ENCODE measurements at regions not wholly inside any gene's neighbourhood (a gene's known extent, or its start where the extent isn't known, plus 50 kb on each side); places are given as distances from the start of the nearest gene placed in this dataset.

DNA sequence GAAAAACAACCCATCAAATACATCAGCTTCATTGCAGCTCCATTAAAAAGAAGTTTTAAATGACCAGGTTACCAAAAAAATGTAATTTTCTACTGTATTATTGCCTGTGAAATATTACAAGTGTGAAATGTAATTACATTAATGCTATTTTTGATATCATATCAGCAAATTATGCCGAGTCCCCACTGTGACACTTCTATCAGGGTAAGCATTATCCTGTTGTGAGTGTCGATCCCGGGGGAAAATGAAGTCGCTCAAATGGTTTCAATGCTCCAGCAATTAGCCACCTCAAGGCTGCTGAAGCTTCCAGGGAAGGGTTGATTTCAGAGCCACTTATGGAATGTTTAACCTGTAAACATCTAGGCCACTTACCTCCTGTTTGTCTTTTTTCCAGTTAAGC lies 70.4 kb downstream of the RCN1 start:
- no peak for DNase-seq (ENCODE audit: low read depth in 2 of 2)

DNA sequence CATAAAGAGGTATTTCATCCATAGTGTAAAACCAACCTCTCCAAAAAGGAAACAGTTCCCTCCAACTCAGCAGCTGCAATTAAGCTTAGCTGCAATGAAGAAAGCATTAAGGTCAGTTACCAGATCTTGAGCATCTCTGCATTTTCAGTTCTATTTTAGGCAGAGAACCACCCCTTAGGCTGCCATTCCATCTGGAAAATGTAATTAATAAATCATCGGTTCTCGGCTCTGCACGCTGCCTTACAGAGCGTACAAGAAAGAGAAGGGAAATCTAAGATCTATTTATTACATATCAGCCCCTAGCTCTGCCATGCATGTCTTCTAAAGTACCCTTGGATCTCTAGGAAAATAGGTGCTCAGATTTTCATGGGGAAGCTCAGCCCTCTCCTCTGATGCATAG lies 71.5 kb downstream of the RCN1 start:
- no peak for DNase-seq (ENCODE audit: low read depth in 2 of 2)

DNA sequence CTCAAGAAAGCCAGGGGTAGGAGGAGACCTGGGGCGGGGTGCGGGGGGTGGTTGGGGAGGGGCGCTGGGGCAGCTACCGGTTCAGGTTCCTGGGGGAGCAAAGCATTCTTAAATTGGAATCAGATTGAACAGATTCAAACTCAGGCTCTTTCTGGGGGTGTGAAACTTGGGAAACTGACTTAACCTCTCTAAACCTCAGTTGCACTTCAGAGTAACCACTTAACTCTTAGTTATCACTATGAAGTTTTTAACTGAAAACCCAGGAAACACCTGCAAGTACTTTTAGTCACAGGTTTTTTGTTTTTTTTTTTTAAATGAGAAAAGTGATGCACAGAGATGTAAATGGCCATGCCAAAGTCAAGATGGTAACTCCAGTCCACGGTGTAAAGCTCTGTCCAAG lies 72.0 kb downstream of the RCN1 start:
- no peak for DNase-seq (ENCODE audit: low read depth in 2 of 2)

DNA sequence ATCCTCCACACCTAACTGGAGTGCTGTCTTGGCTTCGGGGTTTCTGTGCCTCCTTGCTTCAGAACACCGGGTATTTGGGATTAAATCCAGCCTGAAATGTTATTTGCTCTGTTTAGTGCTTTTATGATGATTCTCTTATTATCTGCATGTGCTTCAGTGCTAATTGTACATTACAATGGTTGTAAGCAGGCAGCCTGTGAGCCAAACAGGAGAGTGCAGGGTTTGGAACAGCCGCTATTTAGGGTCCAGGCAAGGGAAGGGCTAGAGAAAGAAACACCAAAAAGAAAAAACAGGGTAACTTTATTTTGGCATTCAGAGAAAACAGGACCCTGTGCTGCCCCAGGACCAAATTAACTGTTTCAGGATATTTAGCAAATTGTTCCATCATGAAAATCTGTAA lies 72.7 kb downstream of the RCN1 start:
- no peak for DNase-seq (ENCODE audit: low read depth in 2 of 2)

DNA sequence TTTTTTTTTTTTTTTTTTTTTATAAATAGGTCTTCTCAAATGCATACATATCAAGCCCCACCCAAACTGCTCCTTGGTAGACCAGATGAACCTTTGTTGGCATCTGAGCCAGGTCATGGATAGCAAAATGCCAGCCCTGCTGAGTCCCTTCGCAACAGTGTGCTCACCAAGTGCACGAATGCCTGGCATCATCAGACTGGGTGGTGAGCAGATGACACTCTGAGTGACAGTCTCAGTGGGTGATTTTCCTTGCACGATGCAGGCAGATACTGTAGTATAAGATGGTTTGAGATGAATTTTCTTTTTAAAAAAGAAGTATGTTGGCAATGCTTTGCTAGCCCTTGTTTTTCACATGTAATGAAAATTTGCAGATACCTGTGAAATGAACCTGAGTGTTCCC lies 74.0 kb downstream of the RCN1 start:
- no peak for DNase-seq (ENCODE audit: low read depth in 2 of 2)

DNA sequence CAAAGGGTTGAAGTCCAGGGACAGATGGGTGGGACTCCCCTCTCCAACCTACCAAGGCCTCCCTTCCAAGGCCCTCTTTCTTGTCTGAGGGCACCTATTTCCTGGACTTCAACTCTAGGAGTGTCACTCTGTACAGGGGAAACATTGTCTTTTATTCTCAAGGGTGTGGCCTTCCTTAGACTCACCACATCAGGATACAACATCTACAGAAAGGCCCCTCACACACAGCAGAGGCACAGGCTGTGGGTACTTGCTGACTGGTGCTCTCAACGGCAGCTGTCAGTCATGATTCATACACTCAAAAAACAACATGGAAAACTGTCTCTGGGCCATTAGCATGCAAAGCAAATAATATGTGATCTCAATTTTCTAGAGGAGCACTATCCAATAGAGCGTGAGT lies 78.0 kb downstream of the RCN1 start:
- no peak for DNase-seq (ENCODE audit: low read depth in 2 of 2)

DNA sequence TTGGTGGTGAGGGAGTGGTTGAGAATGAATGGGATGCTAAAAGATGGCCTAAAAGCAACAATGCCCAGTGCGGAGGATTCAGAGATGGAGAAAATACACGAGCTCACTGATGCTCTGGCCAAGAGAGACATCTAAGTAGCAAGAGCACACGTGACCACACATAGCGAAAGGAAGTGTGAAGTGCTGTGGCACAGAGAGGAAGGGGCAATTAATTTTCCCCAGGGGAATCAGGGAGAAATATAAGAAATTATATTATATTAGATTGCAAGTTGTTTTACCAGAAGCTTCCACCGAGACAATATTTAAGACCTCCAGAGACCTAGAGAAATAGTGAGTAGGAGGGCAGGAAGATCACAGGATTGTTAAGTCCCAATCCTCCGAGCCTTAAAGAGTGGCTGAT lies 80.6 kb downstream of the RCN1 start:
- no peak for DNase-seq (ENCODE audit: low read depth in 2 of 2)

DNA sequence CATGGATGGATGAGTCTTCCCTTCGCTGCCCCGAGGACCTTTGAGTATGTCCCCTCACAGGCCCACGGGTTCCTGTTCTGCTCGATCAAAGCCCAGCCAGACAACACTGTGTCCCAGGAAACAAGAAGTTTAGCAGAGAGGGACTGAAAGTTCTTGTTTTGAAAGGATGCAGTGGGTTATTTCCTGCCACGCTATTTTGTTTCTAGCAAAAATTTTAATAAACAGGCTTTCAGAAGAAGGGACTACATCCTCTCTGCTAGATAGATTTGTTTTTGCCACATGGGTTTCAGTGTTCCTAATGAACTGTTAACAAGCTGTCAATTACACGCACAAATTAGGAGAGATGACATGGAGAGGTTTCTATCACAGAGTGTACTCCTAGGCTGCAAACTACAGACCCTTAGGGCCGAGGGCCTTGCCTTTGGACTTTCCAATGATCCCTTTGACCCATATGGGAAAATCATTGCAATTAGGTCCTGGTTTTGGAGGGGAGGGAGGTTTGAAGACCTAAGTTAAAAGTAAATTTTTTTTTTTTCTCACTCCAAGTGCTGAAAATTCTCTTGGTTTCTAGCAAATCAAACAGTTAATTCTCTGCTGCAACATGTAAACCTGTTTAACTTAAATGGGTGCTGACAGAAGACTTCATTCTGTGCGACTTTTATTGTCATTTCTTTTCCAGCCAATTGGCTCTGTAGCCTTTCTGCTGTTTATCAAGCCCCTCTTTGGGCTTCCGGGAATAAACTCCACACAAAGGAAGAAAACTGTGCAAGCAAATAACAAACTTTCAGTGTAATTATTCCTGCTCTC lies 81.4 kb downstream of the RCN1 start:
- DNase-seq (ENCODE audit: low read depth in 2 of 2) = no peak

DNA sequence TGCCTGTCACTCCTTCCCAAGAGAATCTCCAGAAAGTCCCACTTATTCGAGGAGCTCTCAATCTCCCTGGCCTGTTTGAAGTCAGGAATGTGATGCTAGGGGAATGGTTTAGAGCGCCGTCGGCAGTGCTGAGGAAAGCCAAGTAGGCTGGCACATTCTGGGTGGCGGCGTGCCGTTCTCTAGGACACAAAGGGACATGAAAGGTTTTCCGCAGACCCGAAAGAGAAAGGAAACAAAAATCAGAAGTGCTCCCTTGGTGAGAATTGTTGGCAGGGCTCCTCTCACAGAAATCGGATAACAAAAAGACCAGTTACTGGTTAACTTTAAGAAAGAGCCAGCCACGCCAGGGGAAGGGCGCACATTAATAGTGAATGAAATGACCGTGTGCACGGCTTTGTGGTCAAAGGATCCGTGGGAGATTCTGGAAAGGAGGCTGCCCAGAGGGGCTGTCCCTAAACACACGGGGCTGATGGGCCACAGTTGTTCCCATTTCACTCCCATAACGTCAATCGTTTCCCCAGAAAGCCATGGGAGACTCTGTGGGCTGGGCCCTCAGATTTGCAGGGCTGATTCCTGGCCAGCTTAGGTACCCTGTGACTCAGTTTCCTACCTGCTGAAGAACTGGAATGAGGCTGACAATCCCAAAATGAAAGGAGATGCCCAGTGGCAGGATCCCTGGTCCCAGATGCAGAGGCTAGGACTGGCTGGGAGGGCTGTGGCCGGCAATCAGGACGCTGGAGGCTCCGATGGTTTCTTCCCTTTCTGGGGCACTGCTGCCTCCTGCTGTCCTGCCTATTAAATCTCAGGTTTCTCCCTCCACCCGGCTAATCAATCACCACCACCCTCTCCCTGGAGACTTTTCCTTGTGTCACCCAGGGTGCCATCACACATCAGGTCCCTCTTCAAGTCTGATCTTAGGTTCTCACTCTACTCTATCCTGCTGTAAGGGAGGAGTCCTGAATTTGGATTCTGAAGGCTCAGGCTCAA lies 82.3 kb downstream of the RCN1 start:
- DNase-seq (ENCODE audit: low read depth in 2 of 2) = no peak

DNA sequence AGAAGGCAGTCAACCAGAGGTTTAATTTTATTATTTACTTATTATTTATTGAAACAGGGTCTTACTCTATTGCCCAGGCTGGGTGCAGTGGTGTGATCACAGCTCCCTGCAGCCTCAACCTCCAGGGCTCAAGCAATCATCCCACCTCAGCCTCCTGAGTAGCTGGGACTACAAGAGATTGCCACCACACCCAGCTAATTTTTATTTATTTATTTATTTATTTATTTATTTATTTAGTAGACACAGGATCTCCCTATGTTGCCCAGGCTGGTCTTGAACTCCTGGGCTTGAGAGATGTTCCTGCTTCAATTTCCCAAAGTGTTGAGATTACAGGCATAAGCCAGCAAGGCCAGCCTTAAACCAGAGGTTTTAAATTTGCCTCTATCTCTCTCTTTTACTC lies 83.1 kb downstream of the RCN1 start:
- no peak for DNase-seq (ENCODE audit: low read depth in 2 of 2)

DNA sequence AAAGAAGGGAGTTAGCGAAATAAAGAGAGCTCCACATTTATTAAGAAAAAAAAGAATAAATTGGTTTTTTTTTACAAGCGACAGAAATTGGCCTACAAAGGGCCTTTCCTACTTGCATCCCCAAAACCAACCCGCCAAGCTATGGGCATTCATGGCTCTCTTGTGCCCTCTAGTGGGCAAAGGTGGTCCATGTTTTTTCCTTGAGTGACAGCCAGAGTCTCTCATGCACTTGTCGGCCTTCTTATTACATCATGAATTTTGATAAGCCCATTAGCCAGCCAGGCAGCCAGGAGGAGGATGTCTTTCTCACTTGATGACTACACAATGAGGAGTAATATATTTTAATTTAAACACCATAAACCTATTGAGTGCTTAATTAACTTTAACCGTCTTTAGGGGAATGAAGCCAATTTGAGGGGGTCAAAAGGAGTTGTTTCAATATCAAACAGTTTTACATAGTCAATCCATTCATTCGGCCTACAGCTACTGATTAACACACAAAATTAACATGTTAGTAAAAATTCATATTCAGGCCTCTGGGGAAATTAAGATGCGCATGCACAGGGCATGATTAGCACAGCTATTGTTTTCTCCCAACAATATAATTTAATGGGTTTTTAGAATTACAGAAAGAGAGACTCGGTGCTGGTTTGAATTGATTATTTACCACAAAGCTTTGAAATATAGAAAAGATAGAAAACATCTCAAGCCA lies 85.5 kb downstream of the RCN1 start:
- peak; percentile 29 to 60 for DNase-seq (ENCODE audit: low read depth in 2 of 2)

DNA sequence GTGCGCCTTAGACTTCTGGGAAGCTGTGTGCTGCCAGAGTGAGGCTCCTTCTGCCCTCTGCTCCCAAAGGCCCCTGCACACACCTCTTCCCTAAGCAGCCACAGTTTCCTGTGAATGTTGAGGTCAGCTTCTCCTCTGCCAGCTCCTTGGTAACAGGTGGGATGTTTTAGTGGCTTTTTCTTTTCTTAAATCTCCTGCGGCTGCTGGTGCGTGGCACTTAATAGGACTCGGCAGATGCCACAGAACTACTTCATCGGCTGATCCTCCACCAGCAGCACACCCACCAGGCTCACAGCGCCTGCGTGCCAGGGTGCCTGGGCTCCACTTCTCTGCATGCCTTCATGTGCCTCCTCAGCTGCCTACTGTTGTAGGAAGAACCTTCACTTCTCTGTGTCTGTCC lies 87.8 kb downstream of the RCN1 start:
- DNase-seq (ENCODE audit: low read depth in 2 of 2) = no peak

DNA sequence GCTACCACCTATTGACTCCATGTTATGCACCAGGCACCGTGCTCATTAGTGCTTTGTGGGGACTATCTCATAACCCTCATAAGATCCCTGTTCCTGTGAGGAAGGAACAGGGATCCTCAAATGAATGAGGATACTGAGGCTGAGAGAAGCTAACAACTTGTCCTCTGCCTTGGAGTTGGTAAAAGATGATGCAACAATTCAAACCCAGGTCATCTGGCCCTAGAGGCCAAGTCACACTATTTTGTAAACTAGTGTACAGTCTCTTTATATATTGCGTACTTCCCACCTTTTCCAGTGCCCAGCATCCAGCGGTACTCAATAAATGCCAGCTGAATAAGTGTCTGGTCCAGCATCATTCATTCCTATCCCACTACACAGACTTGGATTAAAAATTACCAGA lies 92.6 kb downstream of the RCN1 start:
- DNase-seq (ENCODE audit: low read depth in 2 of 2) = no peak

DNA sequence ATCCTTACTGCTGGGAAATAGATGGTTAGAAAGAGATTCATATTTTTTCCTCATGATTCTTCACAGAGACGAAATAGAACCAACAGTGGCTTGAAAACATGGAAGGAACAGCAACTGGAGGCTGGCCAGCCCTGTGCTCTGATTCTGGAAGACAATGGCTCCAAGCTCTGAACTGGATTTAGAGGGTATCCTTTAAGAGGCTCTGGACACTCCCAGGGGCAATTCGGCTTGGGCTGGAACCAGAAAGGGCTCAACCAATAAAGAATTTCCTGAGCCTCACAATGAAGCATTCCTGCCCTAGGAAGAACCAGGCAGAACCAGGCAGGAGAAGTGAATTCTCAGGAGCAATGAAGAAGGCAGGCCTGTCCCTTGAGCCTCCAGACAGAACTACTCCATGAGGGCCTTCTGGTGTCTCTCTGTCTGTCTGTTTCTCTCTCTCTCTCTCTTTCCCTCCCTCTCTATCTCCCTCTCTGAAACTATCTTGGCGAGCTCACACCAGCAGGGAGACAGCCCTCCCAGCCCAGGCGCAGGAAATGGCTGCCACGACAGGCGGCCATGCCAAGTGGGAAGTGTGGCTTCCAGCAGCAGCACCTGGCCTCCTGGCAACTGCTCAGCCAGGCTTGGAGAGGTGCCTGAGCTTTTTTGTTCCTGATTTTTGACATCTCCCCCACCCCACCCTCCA lies 93.3 kb downstream of the RCN1 start:
- DNase-seq (ENCODE audit: low read depth in 2 of 2) = no peak

DNA sequence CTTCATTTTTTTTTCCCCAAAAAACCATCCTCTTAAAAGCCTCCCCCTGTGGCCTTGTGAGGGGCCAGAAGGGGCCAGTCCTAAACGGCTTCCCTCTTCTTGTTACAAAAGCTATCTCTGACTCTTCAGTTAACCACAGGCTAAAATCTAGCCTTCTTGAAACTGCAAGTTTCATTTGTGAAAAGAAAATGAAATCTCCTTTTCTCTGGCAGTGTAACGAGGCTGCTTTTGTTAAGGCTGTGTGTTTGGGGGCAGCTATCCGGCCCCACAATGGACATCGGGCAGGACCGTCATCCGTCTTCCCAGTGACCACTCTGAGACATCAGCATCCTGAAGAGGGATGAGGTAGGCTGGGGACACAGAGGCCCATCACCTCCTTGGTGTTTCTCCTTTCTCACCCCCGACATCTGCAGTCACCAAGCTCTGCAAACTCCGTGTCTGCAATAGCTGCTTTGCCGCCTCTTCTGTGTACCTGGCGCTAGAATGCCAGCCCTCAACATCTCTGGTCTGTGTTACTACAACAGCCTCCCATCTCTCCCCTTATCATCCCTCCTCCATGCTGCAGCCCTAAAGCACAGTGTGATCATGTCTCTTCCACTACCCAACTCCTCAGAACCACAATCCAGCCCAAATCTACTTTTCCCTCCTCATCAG lies 94.0 kb downstream of the RCN1 start:
- no peak for DNase-seq (ENCODE audit: low read depth in 2 of 2)

DNA sequence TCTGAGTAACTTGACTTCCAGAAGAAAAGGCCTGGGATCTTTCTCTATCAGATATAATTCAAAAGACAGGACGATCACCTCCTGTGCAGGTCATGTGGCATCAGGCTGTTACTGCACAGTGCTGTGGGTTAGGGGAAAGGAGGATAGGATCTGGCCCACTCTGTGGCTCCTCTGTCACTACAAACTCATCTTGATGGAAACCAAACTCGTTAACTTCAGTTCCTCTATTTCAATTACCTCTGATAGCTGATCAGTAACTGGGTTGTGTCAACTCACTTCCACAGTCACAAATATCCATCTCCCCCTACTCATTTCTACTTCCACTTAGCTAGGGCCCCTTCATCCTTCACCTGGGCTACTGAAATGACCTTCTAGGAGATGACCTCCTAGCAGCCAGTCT lies 95.2 kb downstream of the RCN1 start:
- DNase-seq (ENCODE audit: low read depth in 2 of 2) = no peak

DNA sequence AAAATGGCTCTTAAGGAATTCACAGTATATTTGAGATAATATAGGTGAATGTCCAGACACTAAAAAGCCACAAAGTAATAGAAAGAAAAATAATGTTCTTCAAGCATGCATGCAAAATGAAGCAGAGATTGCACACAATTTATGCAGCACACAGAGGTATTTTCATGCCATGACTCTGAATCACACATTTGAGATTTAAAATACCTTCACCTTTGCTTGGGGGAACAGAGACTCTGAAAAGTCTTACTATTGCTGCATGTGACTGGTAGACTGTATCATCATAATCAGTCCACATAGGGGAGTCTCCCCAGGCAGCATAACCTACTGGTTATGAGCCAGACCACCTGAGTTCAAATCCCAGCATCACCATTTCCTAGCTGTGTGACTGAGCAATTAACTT lies 96.2 kb downstream of the RCN1 start:
- DNase-seq (ENCODE audit: low read depth in 2 of 2) = no peak

DNA sequence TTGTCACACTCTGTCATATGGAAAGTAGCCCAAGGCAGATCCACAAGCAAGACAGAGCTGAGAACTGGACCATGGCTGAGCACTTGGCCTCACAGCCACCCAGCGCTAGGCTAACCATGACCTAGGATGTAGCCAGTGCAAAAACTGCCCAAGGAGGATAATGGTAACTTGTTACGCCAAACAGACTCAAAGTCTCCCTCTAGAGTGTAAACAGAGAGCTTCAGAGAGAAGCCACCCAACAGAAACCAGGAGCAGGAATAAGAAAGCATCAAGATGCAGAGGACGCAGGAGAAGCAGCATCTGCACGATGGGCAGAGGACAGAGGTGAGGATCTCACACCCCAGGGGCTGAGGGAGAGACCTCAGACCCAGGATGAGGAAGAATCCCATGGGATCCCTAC lies 97.9 kb downstream of the RCN1 start:
- DNase-seq (ENCODE audit: low read depth in 2 of 2) = no peak

DNA sequence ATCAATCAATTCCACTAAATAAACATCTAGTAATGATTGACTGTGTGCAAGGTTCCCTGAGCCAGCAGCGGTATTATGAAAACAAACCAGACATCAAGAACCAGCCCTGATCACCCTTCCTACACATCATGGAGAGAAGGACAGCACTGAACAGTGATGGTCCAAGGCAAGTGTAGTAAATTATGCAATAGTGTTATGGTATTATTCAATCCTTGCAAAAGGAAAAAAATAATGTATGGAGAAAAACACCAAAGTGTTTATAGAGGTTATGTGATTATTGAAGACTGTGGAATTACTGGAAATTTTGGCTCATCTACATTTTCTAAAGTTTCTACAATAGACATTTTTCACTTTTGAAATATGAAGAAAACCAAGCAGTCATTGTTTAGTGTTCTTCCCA lies 105.3 kb downstream of the RCN1 start:
- DNase-seq (ENCODE audit: low read depth in 2 of 2) = no peak

DNA sequence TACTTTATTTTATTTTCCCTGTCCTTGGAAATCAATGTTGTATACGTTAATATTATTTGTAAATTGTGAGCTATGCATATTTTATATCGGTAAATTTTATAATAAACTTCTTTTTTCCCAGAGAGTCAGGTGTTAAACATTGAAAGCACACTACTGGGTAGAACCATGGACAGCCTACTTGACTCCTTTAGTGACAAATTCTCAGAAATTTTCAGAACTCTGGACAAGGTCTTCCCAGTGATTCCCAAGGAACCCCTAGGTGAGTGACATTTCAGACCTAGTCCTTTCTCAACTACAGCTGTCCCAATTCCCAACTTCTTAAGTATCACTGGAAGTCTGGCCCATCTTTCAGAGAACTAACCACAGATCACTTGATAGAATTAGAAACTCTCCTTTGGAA lies 107.2 kb downstream of the RCN1 start:
- no peak for DNase-seq (ENCODE audit: low read depth in 2 of 2)

DNA sequence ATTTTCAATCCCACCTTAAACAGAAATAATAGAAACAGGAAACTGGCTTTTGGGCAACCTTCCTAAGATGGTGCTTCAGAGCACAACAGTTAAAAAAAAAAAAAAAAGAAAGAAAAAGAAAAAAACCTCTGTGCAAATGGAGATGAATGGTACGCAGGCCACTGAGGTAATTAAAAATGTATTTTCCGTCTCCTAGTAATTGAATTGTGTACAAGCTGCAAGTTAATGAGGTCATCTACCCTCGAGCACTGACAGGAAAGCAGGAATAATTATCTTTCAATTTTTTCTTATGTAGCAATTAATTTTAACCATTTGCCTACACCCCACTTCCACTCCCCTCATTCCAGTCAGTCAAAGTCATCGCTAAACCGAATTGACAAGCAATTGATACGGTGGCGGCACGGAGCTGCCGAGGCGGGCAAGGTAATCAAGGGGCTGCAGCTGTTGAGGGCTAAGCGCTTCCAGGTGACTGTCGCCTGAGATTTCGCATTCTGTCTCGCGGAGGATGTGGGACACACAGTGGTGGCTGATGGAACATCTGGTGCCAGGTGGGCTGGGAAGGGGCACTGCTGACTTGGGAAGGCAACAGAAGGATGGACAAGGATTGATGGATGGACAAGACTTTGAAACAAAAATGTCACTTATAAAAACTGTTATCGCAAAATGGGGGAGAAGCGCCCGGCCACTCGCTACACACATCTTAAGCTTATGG lies 109.4 kb downstream of the RCN1 start:
- DNase-seq (ENCODE audit: low read depth in 2 of 2) = no peak

Data from stimulated activated CD8-positive, alpha-beta memory T cell treated with anti-CD3 and anti-CD28 coated beads, Interleukin-15, amount 100 ng/mL, for 4 hours (primary cell).